ENCODE measurements at regions not wholly inside any gene's neighbourhood (a gene's known extent, or its start where the extent isn't known, plus 50 kb on each side); places are given as distances from the start of the nearest gene placed in this dataset.

DNA sequence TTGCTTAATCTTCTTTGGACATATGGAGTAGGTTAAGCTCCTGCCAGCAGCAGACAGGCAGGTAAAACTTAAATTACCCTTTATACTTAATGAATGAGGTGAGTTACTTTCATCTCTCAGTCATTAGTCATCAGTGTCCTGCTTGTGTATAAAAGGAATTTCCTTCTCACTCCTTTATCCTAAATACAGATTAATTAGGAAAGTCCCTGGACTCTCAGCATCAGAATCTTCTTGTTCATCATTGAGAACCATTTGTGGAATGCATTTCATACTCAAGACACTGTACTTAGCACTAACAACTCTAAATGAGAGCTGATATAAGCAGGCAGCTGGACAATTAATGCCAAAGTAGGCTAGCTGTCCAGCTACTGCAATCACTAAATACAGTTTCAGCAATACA is 630.4 kb downstream of the METTL15 start:
- ChIA-PET POLR2A (no interaction called here), CTCF (no interaction called here)
- H3K4me1 Mint-ChIP-seq (ENCODE audit: low read depth), result no peaks in the 10 kb centered on the region
- no peaks in the 10 kb centered on the region for H3K36me3 Mint-ChIP-seq (ENCODE audit: low read depth)
- no peaks in the 10 kb centered on the region for H3K27me3 Mint-ChIP-seq
- Histone ChIP-seq H3K4me1 (ENCODE audit: insufficient read depth, low read length) (no peaks in the 10 kb centered on the region), H3K4me3 (ENCODE audit: low read length) (no peak overlapping the region), H3K27me3 (ENCODE audit: control insufficient read depth in 1 of 2, insufficient read depth in 2 of 2, low read length in 2 of 2) (no peaks in the 10 kb centered on the region), H3K9me3 (ENCODE audit: control insufficient read depth in 1 of 2, insufficient read depth in 1 of 2, low read length in 2 of 2) (no peaks in the 10 kb centered on the region), H3K27ac (ENCODE audit: low read depth in 1 of 2, low read length in 2 of 2) (no peak overlapping the region), H3K36me3 (ENCODE audit: insufficient read depth, low read length) (no peaks in the 10 kb centered on the region)
- no peaks in the 10 kb centered on the region for H3K9me3 Mint-ChIP-seq
- H3K4me3 Mint-ChIP-seq, result no peak overlapping the region
- no peak overlapping the region for H3K27ac Mint-ChIP-seq
- TF ChIP-seq, protein P1, sequence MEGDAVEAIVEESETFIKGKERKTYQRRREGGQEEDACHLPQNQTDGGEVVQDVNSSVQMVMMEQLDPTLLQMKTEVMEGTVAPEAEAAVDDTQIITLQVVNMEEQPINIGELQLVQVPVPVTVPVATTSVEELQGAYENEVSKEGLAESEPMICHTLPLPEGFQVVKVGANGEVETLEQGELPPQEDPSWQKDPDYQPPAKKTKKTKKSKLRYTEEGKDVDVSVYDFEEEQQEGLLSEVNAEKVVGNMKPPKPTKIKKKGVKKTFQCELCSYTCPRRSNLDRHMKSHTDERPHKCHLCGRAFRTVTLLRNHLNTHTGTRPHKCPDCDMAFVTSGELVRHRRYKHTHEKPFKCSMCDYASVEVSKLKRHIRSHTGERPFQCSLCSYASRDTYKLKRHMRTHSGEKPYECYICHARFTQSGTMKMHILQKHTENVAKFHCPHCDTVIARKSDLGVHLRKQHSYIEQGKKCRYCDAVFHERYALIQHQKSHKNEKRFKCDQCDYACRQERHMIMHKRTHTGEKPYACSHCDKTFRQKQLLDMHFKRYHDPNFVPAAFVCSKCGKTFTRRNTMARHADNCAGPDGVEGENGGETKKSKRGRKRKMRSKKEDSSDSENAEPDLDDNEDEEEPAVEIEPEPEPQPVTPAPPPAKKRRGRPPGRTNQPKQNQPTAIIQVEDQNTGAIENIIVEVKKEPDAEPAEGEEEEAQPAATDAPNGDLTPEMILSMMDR (IDR thresholded peaks at IDR 0.05), result no peak
- no peak for ATAC-seq (ENCODE audit: poor library complexity)
- no peak for DNase-seq
- intact Hi-C loops (cut with DNase I, micrococcal nuclease), result no loop called here

DNA sequence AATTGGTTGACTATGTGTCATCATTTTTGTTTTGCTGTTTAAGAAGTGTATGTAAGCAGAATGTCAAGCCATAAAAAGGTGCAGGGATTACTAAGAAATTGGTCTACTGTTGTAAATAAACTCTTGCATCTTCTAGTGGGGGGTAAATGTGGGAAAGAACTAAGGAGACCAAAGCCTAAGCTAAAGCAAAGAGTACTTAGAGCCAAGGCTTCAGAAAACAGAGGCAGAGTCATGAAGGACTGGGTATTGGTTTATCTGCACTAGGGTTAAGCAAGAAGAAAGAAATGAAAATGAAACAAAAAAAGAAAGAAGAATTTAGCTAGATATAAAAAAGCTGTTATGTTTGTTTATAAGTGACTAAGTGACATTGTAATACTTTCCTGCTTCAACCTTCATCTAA is 628.1 kb downstream of the METTL15 start:
- intact Hi-C loops (cut with DNase I, micrococcal nuclease), result no loop called here
- Histone ChIP-seq H3K4me3 (ENCODE audit: low read length) (no peak overlapping the region), H3K9me3 (ENCODE audit: control insufficient read depth in 1 of 2, insufficient read depth in 1 of 2, low read length in 2 of 2) (no peaks in the 10 kb centered on the region), H3K4me1 (ENCODE audit: insufficient read depth, low read length) (no peaks in the 10 kb centered on the region), H3K27ac (ENCODE audit: low read depth in 1 of 2, low read length in 2 of 2) (no peak overlapping the region), H3K36me3 (ENCODE audit: insufficient read depth, low read length) (no peaks in the 10 kb centered on the region), H3K27me3 (ENCODE audit: control insufficient read depth in 1 of 2, insufficient read depth in 2 of 2, low read length in 2 of 2) (no peaks in the 10 kb centered on the region)
- CTCF ChIA-PET, result no interaction called here
- Mint-ChIP-seq H3K36me3 (ENCODE audit: low read depth) (no peaks in the 10 kb centered on the region), H3K4me3 (no peak overlapping the region), H3K27me3 (no peaks in the 10 kb centered on the region), H3K27ac (no peak overlapping the region), H3K9me3 (peaks cover 10% of the 10 kb centered on the region), H3K4me1 (ENCODE audit: low read depth) (no peaks in the 10 kb centered on the region)
- POLR2A ChIA-PET, result no interaction called here
- no peak for DNase-seq
- ATAC-seq (ENCODE audit: poor library complexity), result no peak
- TF ChIP-seq, protein P1 (IDR thresholded peaks at IDR 0.05), result no peak

DNA sequence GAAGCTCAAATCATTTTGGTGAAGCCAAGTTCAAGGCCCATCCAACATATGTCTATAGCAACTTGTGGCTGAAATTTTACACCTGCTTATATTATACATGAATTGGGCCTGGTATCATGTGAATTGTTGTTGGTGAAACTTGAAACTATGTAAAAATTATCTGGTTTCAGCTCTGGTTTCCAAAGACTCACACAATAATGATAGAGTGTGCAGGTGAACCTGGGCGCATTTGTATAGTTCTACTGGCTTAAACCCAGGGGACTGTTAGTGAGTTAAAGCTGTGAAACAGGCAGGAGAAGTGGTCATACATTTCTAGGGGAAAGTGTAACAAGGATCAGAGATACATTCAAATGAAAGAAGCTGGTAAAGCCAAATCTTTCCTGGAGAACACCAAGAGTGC is 627.3 kb downstream of the METTL15 start:
- TF ChIP-seq, protein P1 (IDR thresholded peaks at IDR 0.05), result no peak
- Mint-ChIP-seq H3K4me3 (no peak overlapping the region), H3K27me3 (no peaks in the 10 kb centered on the region), H3K36me3 (ENCODE audit: low read depth) (no peaks in the 10 kb centered on the region), H3K4me1 (ENCODE audit: low read depth) (no peaks in the 10 kb centered on the region), H3K27ac (no peak overlapping the region), H3K9me3 (peaks cover 10% of the 10 kb centered on the region)
- Histone ChIP-seq H3K36me3 (ENCODE audit: insufficient read depth, low read length) (no peaks in the 10 kb centered on the region), H3K4me1 (ENCODE audit: insufficient read depth, low read length) (no peaks in the 10 kb centered on the region), H3K27me3 (ENCODE audit: control insufficient read depth in 1 of 2, insufficient read depth in 2 of 2, low read length in 2 of 2) (no peaks in the 10 kb centered on the region), H3K9me3 (ENCODE audit: control insufficient read depth in 1 of 2, insufficient read depth in 1 of 2, low read length in 2 of 2) (no peaks in the 10 kb centered on the region), H3K4me3 (ENCODE audit: low read length) (no peak overlapping the region), H3K27ac (ENCODE audit: low read depth in 1 of 2, low read length in 2 of 2) (no peak overlapping the region)
- ATAC-seq (ENCODE audit: poor library complexity), result no peak
- no peak for DNase-seq
- intact Hi-C loops (cut with DNase I, micrococcal nuclease), result no loop called here
- ChIA-PET CTCF (no interaction called here), POLR2A (no interaction called here)

All from CD4-positive, alpha-beta T cell (primary cell).